OCI-LY3 (cell line): ENCODE measurements at regions not wholly inside any gene's neighbourhood (a gene's known extent, or its start where the extent isn't known, plus 50 kb on each side); places are given as distances from the start of the nearest gene placed in this dataset.

ENCODE experiments used
- CTCF ChIP-seq: fragments of 200-600, 300-600 bp; sonication (generic); IDR thresholded peaks from 2 replicates; pipeline ENCODE4 v1.5.1; 2014; ENCODE audit warnings: antibody characterized with exemption, low read length, low read depth
- EZH2phosphoT487 ChIP-seq: fragments of 200-600 bp; shearing (Covaris generic); IDR thresholded peaks from 2 replicates; pipeline ENCODE4 v1.6.1; 2018; ENCODE audit warnings: antibody characterized with exemption, mixed run types, low read depth

GRCh38 chr11:72507050-72507449 lies 72.7 kb upstream of the CLPB start:
- TF ChIP-seq CTCF (no peak), EZH2phosphoT487 (no peak)
